Esophagus (tissue), 2 donors: ENCODE measurements at regions not wholly inside any gene's neighbourhood (a gene's known extent, or its start where the extent isn't known, plus 50 kb on each side); places are given as distances from the start of the nearest gene placed in this dataset.
"Not testable (repeated sequence)": the region's sequence is repeated elsewhere in the genome, so short reads cannot be mapped to it uniquely, and the experiment has no call there.

Experiments
- H3K27ac ChIP-seq, 2 donors: one replicate each; pipeline ENCODE4 v1.5.1; 2013; ENCODE audit warnings: low read depth in 2 of 2, mild to moderate bottlenecking in 2 of 2, inconsistent platforms in 1 of 2, low read length in 1 of 2, moderate library complexity in 1 of 2
- H3K27me3 ChIP-seq, 2 donors: one replicate each; pipeline ENCODE4 v1.6.1; 2013; ENCODE audit warnings: low read length in 2 of 2, control low read depth in 1 of 2, mild to moderate bottlenecking in 1 of 2; ENCODE audit not compliant: insufficient read depth in 2 of 2, control insufficient read depth in 1 of 2
- H3K36me3 ChIP-seq, 2 donors: one replicate each; pipeline ENCODE4 v1.6.1; 2013; ENCODE audit warnings: low read length in 1 of 2; ENCODE audit not compliant: control insufficient read depth in 2 of 2, insufficient read depth in 2 of 2
- H3K4me1 ChIP-seq, 2 donors: one replicate each; pipeline ENCODE4 v1.6.1; 2013; ENCODE audit warnings: low read length in 1 of 2; ENCODE audit not compliant: control insufficient read depth in 2 of 2, insufficient read depth in 2 of 2
- H3K4me3 ChIP-seq, 2 donors: one replicate each; pipeline ENCODE4 v1.5.1; 2013; ENCODE audit warnings: low read length in 2 of 2, mild to moderate bottlenecking in 2 of 2, low read depth in 1 of 2, moderate library complexity in 1 of 2
- H3K9me3 ChIP-seq, 2 donors: one replicate each; pipeline ENCODE4 v1.6.1; 2013; ENCODE audit warnings: mild to moderate bottlenecking in 2 of 2, low read depth in 1 of 2, low read length in 1 of 2, moderate library complexity in 1 of 2; ENCODE audit not compliant: control insufficient read depth in 2 of 2, insufficient read depth in 1 of 2
- WGBS, 2 donors: extraction: QIAGEN DNeasy Blood & Tissue Kit; methylation state at CpG; one replicate each; pipeline ENCODE4 v1.1.7; 2013; 5-methylcytosine and 5-hydroxymethylcytosine counted together
- donor health status: healthy with polysubstance abuse.
- donor health status: Bipolar disorder and iron deficiency.

DNA sequence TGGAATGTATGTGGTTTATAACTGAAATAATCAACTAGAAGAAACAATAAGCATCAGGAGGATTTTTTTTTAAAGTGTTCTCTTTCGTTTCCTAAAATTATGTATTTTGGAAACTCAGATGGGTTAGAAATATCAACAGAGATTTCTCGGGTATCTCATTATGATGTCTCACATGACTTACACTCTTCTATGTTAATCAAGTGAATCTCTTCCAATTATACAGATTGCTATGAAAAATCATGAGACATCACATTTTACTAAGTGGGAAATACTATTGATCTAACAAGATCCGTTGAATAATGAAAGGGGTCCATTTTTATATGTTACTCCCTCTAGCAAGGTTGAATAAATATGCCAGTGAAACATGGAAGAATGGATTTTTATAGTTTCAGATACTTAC is 54.7 kb upstream of the NRIP1 start:
- H3K4me1 ChIP-seq = no peaks in the 10 kb centered on the region
- H3K27ac ChIP-seq = no peak overlapping the region
- H3K36me3 ChIP-seq = no peaks in the 10 kb centered on the region
- no peak overlapping the region for H3K4me3 ChIP-seq
- H3K27me3 ChIP-seq = no peaks in the 10 kb centered on the region
- 82 to 86% methylated on average over 3 of the region's 3 CpGs for WGBS, 2 donors
- H3K9me3 ChIP-seq = no peaks in the 10 kb centered on the region

DNA sequence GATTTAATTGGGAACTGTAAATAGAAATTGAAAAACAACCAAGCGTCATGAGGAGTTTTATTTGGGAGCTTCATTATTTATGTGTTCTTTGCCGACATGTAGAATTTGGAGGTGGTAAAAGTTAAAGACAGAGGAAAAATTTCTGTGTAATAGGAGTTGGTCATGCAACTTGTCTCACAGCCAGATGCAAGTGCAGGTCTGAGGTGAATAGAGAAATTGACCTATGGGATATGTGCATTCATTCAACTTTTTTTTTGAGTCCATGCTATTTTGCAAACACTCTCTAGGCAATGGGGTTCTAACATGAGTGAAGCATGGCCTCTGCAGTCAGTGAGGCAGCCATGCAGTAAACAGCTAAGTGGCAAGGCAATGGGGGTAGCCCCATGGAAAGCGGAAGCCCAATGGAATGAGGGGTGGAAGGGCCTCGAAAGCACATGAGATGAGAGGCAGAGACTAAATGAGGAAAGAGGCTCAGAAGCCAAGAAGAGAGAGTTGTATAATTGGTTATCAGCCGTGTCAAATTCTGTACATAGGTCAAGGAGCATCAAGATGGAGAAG is 56.4 kb upstream of the NRIP1 start:
- H3K4me3 ChIP-seq = no peak overlapping the region
- H3K36me3 ChIP-seq = no peaks in the 10 kb centered on the region
- WGBS, 2 donors = 71 to 80% methylated on average over 5 of the region's 5 CpGs
- no peaks in the 10 kb centered on the region for H3K27me3 ChIP-seq
- peak overlapping the region in 1 of 2 donors; percentile 0 for H3K27ac ChIP-seq
- H3K4me1 ChIP-seq = no peaks in the 10 kb centered on the region
- H3K9me3 ChIP-seq = no peaks in the 10 kb centered on the region

DNA sequence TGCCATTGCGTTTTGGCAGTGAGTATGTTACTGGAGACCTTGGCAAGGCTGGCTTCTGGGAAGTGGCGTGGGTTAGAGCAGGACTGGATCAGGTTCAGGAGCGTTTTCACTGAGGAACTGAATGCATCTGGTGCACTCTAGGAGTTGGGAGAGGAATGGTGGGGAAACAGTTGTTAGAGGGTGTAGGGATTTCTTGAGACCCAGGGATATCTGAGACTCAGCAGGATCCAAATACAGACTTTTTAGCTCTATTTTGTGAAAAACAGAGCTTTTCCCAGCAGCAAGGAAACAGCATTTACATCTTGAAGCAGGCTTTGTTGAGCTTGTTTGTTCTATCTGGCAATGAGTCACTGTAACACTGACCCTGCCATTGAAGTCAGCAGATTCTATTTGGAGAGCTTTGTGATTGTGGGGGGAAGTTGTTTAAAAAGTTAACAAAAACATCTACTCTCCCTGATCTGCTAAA is 56.9 kb upstream of the NRIP1 start:
- no peaks in the 10 kb centered on the region for H3K4me1 ChIP-seq
- no peaks in the 10 kb centered on the region for H3K9me3 ChIP-seq
- peak overlapping the region in 1 of 2 donors; percentile 0 for H3K27ac ChIP-seq
- no peaks in the 10 kb centered on the region for H3K36me3 ChIP-seq
- no peaks in the 10 kb centered on the region for H3K27me3 ChIP-seq
- no peak overlapping the region for H3K4me3 ChIP-seq
- WGBS, 2 donors = 21 to 32% methylated on average over 3 of the region's 3 CpGs

DNA sequence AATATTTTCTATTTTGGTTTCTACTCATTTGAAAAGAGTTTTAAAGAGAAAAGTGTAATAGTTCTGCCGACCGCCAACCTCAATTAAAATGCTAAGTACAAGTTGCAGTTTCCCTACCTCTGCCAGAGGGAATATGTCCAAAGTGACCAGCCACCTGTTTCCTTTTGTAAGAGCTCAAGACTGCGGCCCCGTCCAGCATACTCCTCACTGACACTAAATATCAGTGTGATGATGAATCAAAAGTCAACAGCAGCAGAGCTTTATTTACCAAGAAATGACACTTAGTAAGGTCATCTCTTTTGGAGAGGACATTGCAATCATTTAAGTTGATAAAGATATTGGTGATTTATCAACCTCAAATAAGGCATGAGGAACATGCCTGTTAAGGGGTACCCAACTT is 57.4 kb upstream of the NRIP1 start:
- WGBS, 2 donors = 55 to 61% methylated on average over 4 of the region's 4 CpGs
- Histone ChIP-seq H3K9me3 (no peaks in the 10 kb centered on the region), H3K36me3 (no peaks in the 10 kb centered on the region), H3K27ac (no peak overlapping the region), H3K27me3 (no peaks in the 10 kb centered on the region), H3K4me1 (peaks cover 0 to 2% of the 10 kb centered on the region in 2 donors), H3K4me3 (no peak overlapping the region)

DNA sequence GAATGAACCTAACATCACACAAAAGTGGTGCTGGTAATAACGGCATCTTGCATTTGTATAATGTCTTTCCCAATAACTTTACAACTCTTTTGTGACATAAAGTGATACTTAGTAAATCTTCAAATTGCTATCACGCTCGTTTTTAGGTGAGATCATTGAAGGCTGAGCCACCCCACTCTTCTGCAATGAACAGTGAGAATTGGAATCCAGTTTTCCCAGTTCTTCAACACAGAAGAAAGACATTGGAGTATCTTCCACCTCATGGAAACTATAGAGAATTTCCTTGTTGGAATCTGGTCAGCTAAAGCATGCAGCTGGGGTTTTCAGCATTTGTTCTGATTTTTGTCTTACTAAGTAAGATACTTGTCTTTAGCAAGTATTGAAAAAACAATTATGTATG is 59.9 kb upstream of the NRIP1 start:
- WGBS, 2 donors = 69 to 76% methylated on average over 3 of the region's 3 CpGs
- Histone ChIP-seq H3K4me3 (no peak overlapping the region), H3K9me3 (no peaks in the 10 kb centered on the region), H3K27me3 (no peaks in the 10 kb centered on the region), H3K27ac (no peak overlapping the region), H3K36me3 (no peaks in the 10 kb centered on the region), H3K4me1 (peaks cover 0 to 2% of the 10 kb centered on the region in 2 donors)

DNA sequence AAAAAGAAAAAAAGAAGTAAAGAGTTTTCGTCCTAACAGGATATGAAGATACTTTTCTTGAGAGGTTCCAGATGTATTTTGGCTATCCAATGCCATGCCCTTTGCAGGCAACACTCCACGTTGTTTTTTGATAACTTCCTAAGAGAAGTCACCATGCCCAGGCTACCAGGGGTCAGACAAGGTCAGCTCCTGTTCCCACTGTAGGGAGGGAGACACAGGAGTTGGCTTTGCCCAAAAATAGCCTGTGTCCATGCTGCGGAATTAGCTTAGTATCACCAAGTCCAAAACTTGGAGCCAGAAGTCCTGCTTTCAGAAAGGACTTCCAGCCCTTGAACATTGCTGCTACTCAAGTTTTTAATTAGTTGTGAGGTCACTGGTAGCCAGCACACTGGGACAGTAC is 62.1 kb upstream of the NRIP1 start:
- Histone ChIP-seq H3K27ac (no peak overlapping the region), H3K36me3 (no peaks in the 10 kb centered on the region), H3K4me3 (no peak overlapping the region), H3K9me3 (no peaks in the 10 kb centered on the region), H3K27me3 (no peaks in the 10 kb centered on the region), H3K4me1 (peaks cover 0 to 2% of the 10 kb centered on the region in 2 donors)
- 62 to 68% methylated on average over 3 of the region's 3 CpGs for WGBS, 2 donors

DNA sequence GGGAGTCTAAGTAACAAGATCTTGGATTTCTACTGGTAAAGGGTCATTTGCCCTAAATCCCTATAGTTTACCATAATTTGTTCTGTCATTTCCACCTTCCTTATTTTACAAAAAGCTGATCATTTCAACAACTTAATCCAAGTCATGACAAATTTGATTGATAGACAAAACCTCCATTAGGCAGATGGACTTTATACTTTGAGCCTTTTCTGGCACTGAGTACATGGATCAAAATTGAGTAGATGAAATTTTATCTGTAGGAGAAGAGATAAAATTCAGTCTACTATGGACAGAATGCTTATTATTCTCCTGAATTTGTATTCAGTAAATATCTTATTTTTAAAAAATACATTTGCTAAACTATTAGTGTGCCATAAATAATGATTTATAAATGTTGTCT is 62.6 kb upstream of the NRIP1 start:
- Histone ChIP-seq H3K9me3 (no peaks in the 10 kb centered on the region), H3K4me3 (no peak overlapping the region), H3K4me1 (peaks cover 0 to 2% of the 10 kb centered on the region in 2 donors), H3K27ac (no peak overlapping the region), H3K27me3 (no peaks in the 10 kb centered on the region), H3K36me3 (no peaks in the 10 kb centered on the region)

DNA sequence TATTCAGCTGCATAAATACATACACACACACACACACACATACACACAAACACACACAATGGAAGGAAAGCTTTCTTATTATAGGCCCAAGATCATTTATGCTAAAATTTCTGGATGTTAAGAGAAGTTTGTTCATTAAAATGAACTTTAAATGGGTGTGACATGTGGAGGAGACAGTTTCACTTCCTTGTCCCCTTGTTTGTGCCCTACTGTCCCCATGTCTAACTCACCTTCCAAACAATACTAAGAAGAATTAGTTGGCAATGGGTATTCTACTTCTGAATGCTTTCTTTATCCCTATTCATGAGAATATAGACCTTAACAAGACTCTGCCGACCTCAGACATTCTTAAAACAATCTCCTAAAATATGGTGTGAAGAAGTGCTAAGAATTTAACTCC is 63.5 kb upstream of the NRIP1 start:
- 62 to 68% methylated on average over 1 of the region's 1 CpG for WGBS, 2 donors
- Histone ChIP-seq H3K27ac (no peak overlapping the region), H3K27me3 (no peaks in the 10 kb centered on the region), H3K4me1 (peaks cover 0 to 2% of the 10 kb centered on the region in 2 donors), H3K9me3 (no peaks in the 10 kb centered on the region), H3K36me3 (no peaks in the 10 kb centered on the region), H3K4me3 (no peak overlapping the region)

DNA sequence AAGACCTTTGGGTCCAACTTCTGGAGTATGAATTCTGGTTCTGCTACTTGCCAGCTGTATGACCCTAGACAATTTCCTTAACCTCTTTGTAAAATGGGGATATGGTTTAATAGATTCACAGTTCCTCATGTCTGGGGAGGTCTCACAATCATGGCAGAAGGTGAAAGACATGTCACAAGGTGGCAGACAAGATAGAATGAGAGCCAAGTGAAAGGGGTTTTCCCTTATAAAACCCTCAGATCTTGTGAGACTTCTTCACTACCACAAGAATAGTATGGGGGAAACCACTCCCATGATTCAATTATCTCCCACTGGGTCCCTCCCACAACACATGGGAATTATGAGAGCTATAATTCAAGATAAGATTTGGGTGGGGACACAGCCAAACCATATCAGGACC is 63.9 kb upstream of the NRIP1 start:
- not testable (repeated sequence) for H3K36me3 ChIP-seq, H3K27ac ChIP-seq, H3K9me3 ChIP-seq, H3K4me3 ChIP-seq, H3K27me3 ChIP-seq, H3K4me1 ChIP-seq

DNA sequence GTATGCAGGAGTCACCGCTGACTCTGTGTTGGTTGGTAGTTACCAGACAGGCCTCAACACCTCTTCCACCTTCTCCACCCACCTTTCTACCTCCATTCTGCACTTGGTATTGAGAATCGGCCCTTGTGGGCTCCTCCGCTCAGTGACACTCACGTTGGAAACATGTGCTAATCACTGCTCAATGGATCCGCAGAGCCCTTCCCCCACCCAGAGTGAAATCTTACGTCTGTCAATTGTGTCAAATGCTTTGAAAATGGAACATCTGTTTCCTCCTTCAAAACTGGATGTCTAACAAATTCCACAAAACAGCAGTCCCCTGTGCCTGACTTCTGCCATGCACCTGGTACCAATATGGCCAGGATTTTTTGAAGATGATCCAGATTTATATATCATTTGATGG is 65.5 kb upstream of the NRIP1 start:
- Histone ChIP-seq H3K36me3 (no peaks in the 10 kb centered on the region), H3K4me1 (peaks cover 0 to 2% of the 10 kb centered on the region in 2 donors), H3K9me3 (no peaks in the 10 kb centered on the region), H3K27me3 (no peaks in the 10 kb centered on the region), H3K27ac (no peak overlapping the region), H3K4me3 (no peak overlapping the region)
- WGBS, 2 donors = 77 to 85% methylated on average over 6 of the region's 6 CpGs
